Vagina (tissue), 2 donors: ENCODE measurements at regions not wholly inside any gene's neighbourhood (a gene's known extent, or its start where the extent isn't known, plus 50 kb on each side); places are given as distances from the start of the nearest gene placed in this dataset.

Experiments
- POLR2A ChIP-seq, 2 donors: fragments of 450-650 bp; IDR thresholded peaks; one replicate each; pipeline ENCODE4 v1.6.1; 2017; ENCODE audit warnings: antibody characterized with exemption in 2 of 2, mild to moderate bottlenecking in 2 of 2, moderate library complexity in 2 of 2
- TF ChIP-seq, protein P1 (sequence below), 3 experiments: fragments of 450-650 bp in 2 of 3; fragments of 200-600 bp in 1 of 3; sonication (generic) in 1 of 3; IDR thresholded peaks; one replicate each; pipeline ENCODE4 v1.5.1; 2017 to 2019; ENCODE audit warnings: antibody characterized with exemption in 3 of 3, mild to moderate bottlenecking in 2 of 3, moderate library complexity in 2 of 3

- TF ChIP-seq, protein P1, sequence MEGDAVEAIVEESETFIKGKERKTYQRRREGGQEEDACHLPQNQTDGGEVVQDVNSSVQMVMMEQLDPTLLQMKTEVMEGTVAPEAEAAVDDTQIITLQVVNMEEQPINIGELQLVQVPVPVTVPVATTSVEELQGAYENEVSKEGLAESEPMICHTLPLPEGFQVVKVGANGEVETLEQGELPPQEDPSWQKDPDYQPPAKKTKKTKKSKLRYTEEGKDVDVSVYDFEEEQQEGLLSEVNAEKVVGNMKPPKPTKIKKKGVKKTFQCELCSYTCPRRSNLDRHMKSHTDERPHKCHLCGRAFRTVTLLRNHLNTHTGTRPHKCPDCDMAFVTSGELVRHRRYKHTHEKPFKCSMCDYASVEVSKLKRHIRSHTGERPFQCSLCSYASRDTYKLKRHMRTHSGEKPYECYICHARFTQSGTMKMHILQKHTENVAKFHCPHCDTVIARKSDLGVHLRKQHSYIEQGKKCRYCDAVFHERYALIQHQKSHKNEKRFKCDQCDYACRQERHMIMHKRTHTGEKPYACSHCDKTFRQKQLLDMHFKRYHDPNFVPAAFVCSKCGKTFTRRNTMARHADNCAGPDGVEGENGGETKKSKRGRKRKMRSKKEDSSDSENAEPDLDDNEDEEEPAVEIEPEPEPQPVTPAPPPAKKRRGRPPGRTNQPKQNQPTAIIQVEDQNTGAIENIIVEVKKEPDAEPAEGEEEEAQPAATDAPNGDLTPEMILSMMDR (IDR thresholded peaks at IDR 0.05) = no peak
- TF ChIP-seq POLR2A (IDR thresholded peaks at IDR 0.05) = no peak
Observed at GRCh38 chr2:60695793-60696192, 60.3 kb upstream of the PAPOLG start.
